Activated B cell treated with CpG ODN at 0.5 μM for 24 hours (primary cell): ENCODE measurements at regions not wholly inside any gene's neighbourhood (a gene's known extent, or its start where the extent isn't known, plus 50 kb on each side); places are given as distances from the start of the nearest gene placed in this dataset.

Source experiments
- ATAC-seq: fragments of 200-7000 bp; cut with Tn5 transposase; one replicate; pipeline ENCODE4 v1.10.0; 2021; ENCODE audit warnings: low read depth, mild to moderate bottlenecking, moderate library complexity
- CTCF ChIA-PET: fragments of 350-600 bp; sonication (Branson Sonifier 250); formaldehyde crosslinking; loops from one replicate; lab custom pipeline; 2021; ENCODE audit warnings: antibody characterized with exemption; lab: Charles Lee
- POLR2A ChIA-PET: fragments of 350-600 bp; sonication (Branson Sonifier 250); formaldehyde crosslinking; loops from one replicate; lab custom pipeline; 2021; ENCODE audit warnings: antibody characterized with exemption; lab: Charles Lee
- DNase-seq: peaks from one replicate; pipeline ENCODE4 v3.0.0; 2022
- H3K27ac Mint-ChIP-seq: one replicate; pipeline ENCODE4 v1.8.0; 2020; ENCODE audit warnings: mixed read lengths
- H3K27me3 Mint-ChIP-seq: one replicate; pipeline ENCODE4 v1.8.0; 2021; ENCODE audit warnings: mixed read lengths
- H3K36me3 Mint-ChIP-seq: one replicate; pipeline ENCODE4 v1.8.0; 2021; ENCODE audit warnings: low read depth, mixed read lengths
- H3K4me1 Mint-ChIP-seq: one replicate; pipeline ENCODE4 v1.8.0; 2021; ENCODE audit warnings: mixed read lengths
- H3K4me3 Mint-ChIP-seq: one replicate; pipeline ENCODE4 v1.8.0; 2020; ENCODE audit warnings: mild to moderate bottlenecking, mixed read lengths
- H3K9me3 Mint-ChIP-seq: one replicate; pipeline ENCODE4 v1.8.0; 2020; ENCODE audit warnings: mixed read lengths
- intact Hi-C: fragments of 100-400 bp; cut with micrococcal nuclease; formaldehyde crosslinking; loops from one replicate; pipeline ENCODE4 v1.15.1; 2024
- TF ChIP-seq, protein P1 (sequence below): fragments of 200-600 bp; IDR thresholded peaks from one replicate; pipeline ENCODE4 v1.8.0; 2022; ENCODE audit warnings: antibody characterized with exemption, mild to moderate bottlenecking

DNA sequence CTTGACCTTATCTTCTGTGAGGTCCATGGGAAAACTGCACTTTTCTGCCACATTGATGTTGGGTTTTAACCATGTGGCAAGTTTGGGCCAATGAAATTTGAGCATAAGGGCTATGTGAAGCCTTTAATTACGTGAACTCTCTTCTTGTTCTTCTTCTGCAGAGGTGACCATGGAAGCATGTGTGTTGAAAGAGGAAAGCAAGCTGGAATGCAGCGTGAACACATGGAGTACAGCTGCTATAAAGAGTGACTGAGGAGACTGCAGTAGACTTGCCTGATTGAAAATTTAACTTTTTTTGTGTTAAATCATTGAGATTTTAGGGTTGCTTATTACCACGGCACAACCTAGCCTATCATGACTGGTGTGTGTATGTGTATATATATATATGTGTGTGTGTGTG, 347.3 kb downstream of the ZIC1 start:
- peaks cover 2% of the 10 kb centered on the region for H3K9me3 Mint-ChIP-seq
- H3K4me1 Mint-ChIP-seq, result no peaks in the 10 kb centered on the region
- ChIA-PET CTCF (no interaction called here), POLR2A (no interaction called here)
- DNase-seq, result no peak
- H3K27me3 Mint-ChIP-seq, result no peaks in the 10 kb centered on the region
- no peak overlapping the region for H3K4me3 Mint-ChIP-seq
- H3K27ac Mint-ChIP-seq, result no peak overlapping the region
- no peaks in the 10 kb centered on the region for H3K36me3 Mint-ChIP-seq
- intact Hi-C loops, result no loop called here
- no peak for ATAC-seq
- TF ChIP-seq, protein P1, sequence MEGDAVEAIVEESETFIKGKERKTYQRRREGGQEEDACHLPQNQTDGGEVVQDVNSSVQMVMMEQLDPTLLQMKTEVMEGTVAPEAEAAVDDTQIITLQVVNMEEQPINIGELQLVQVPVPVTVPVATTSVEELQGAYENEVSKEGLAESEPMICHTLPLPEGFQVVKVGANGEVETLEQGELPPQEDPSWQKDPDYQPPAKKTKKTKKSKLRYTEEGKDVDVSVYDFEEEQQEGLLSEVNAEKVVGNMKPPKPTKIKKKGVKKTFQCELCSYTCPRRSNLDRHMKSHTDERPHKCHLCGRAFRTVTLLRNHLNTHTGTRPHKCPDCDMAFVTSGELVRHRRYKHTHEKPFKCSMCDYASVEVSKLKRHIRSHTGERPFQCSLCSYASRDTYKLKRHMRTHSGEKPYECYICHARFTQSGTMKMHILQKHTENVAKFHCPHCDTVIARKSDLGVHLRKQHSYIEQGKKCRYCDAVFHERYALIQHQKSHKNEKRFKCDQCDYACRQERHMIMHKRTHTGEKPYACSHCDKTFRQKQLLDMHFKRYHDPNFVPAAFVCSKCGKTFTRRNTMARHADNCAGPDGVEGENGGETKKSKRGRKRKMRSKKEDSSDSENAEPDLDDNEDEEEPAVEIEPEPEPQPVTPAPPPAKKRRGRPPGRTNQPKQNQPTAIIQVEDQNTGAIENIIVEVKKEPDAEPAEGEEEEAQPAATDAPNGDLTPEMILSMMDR, result no peak

DNA sequence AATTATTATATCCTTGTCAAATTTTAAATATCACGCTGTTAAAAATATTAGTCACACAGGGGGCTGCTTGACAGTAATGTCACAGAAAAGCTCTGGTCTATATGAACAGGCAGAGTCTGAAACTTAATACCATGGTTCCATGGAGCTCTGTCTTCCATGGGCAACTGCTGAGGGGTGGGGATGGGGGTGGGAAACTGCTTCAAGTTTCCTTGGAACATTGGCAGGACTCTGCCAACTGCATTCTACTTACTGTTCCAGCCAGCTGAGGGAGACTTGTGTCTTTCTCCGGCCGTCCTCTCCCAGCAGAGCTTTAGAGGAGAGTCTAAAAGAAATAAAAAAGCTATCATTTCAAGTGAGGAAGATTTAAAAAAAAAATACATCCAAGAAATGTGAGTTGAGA, 348.7 kb downstream of the ZIC1 start:
- ChIA-PET CTCF (no interaction called here), POLR2A (no interaction called here)
- no peaks in the 10 kb centered on the region for H3K36me3 Mint-ChIP-seq
- H3K9me3 Mint-ChIP-seq, result peaks cover 2% of the 10 kb centered on the region
- DNase-seq (no peak), ATAC-seq (no peak)
- H3K4me3 Mint-ChIP-seq, result no peak overlapping the region
- TF ChIP-seq, protein P1, result no peak
- no peaks in the 10 kb centered on the region for H3K27me3 Mint-ChIP-seq
- H3K4me1 Mint-ChIP-seq, result no peaks in the 10 kb centered on the region
- intact Hi-C loops, result no loop called here
- no peak overlapping the region for H3K27ac Mint-ChIP-seq

DNA sequence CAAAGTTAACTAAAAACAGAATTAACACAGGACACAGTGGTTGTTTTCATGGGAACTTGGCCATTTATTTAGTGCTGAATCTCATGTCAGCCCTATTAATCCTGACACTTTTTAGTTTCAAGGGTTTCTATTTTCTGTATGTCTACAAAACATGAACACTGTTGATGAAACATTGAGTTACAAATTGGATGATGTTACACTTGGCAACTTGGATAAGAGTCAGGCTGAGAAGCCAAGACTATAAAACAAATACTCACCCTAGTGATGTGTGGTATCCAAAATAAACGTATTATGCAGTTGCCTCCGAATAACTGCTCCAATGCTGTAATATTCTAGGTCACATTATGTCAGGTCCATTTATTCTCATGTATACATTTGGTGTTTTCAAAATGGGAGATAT, 349.6 kb downstream of the ZIC1 start:
- no peaks in the 10 kb centered on the region for H3K4me1 Mint-ChIP-seq
- ATAC-seq, result no peak

GRCh38 chr3:147760085-147760484, 350.9 kb downstream of the ZIC1 start:
- H3K27me3 Mint-ChIP-seq, result no peaks in the 10 kb centered on the region
- intact Hi-C loops, result no loop called here
- H3K27ac Mint-ChIP-seq, result no peak overlapping the region
- DNase-seq (no peak), ATAC-seq (no peak)
- TF ChIP-seq, protein P1, result no peak
- H3K4me3 Mint-ChIP-seq, result no peak overlapping the region
- ChIA-PET CTCF (no interaction called here), POLR2A (no interaction called here)
- H3K36me3 Mint-ChIP-seq, result no peaks in the 10 kb centered on the region
- no peaks in the 10 kb centered on the region for H3K4me1 Mint-ChIP-seq
- H3K9me3 Mint-ChIP-seq, result peaks cover 4% of the 10 kb centered on the region

More for the DNA sequence above, 349.6 kb downstream of the ZIC1 start:
- Mint-ChIP-seq H3K4me3 (no peak overlapping the region), H3K27ac (no peak overlapping the region), H3K9me3 (peaks cover 2% of the 10 kb centered on the region), H3K36me3 (no peaks in the 10 kb centered on the region), H3K27me3 (no peaks in the 10 kb centered on the region)
- ChIA-PET CTCF (no interaction called here), POLR2A (no interaction called here)
- DNase-seq, result no peak
- intact Hi-C loops, result no loop called here
- TF ChIP-seq, protein P1, result no peak

DNA sequence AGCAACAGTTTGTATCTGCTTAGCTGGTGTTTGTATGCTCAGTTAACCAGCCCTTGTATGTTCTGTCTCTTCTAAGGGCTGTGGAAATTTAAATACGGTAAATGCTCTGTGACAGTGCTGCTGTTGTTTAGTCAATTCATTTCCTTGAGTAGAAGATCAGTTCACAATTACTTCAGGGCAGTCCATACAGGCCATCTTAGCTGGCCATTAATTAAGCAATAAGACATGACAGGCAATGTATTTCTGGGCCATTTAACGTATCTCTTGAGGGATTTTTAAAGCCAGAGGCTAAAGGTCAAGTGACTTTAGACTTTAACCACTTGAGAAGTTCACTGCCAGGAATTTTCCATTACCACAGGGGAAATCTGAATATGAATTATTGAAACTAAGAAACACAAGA, 351.8 kb downstream of the ZIC1 start:
- intact Hi-C loops, result no loop called here
- DNase-seq (no peak), ATAC-seq (no peak)
- Mint-ChIP-seq H3K9me3 (peaks cover 4% of the 10 kb centered on the region), H3K36me3 (no peaks in the 10 kb centered on the region), H3K4me1 (no peaks in the 10 kb centered on the region), H3K27me3 (no peaks in the 10 kb centered on the region), H3K4me3 (no peak overlapping the region), H3K27ac (no peak overlapping the region)
- ChIA-PET CTCF (no interaction called here), POLR2A (no interaction called here)
- TF ChIP-seq, protein P1, result no peak
